Spleen (tissue), 11 donors: ENCODE measurements at regions not wholly inside any gene's neighbourhood (a gene's known extent, or its start where the extent isn't known, plus 50 kb on each side); places are given as distances from the start of the nearest gene placed in this dataset.

Experiments
- DNase-seq: peaks from one replicate; pipeline ENCODE4 v3.0.0-alpha.2; 2020
- H3K27ac ChIP-seq, 8 donors: fragments of 200-600 bp; sonication (generic) in 7 of 8; 1 replicate in 4 of 8; 2 replicates in 4 of 8; pipeline versions ENCODE4 v1.5.0 to v1.8.0; 2016 to 2021; ENCODE audit warnings: inconsistent platforms in 4 of 8, mild to moderate bottlenecking in 4 of 8, moderate library complexity in 1 of 8
- H3K27me3 ChIP-seq, 7 donors: fragments of 200-600 bp; sonication (generic) in 6 of 7; replicated peaks in 1 of 7; 1 replicate in 4 of 7; 2 replicates in 3 of 7; pipeline versions ENCODE4 v1.5.0 to v1.8.0; 2016 to 2021; ENCODE audit warnings: inconsistent platforms in 3 of 7, mild to moderate bottlenecking in 1 of 7
- H3K36me3 ChIP-seq, 6 donors: fragments of 200-600 bp; sonication (generic) in 5 of 6; 1 replicate in 4 of 6; 2 replicates in 2 of 6; pipeline versions ENCODE4 v1.5.0 to v1.8.0; 2016 to 2021; ENCODE audit warnings: inconsistent platforms in 2 of 6
- H3K4me1 ChIP-seq, 6 donors: fragments of 200-600 bp; sonication (generic) in 5 of 6; 1 replicate in 3 of 6; 2 replicates in 3 of 6; pipeline versions ENCODE4 v1.5.0 to v1.8.0; 2016 to 2021; ENCODE audit warnings: inconsistent platforms in 3 of 6
- H3K4me3 ChIP-seq, 8 donors: fragments of 200-600 bp; sonication (generic) in 7 of 8; 1 replicate in 4 of 8; 2 replicates in 4 of 8; pipeline versions ENCODE4 v1.5.0 to v1.8.0; 2016 to 2021; ENCODE audit warnings: inconsistent platforms in 4 of 8, mild to moderate bottlenecking in 4 of 8, moderate library complexity in 2 of 8
- H3K9me3 ChIP-seq, 8 donors: fragments of 200-600 bp; sonication (generic) in 7 of 8; 1 replicate in 4 of 8; 2 replicates in 4 of 8; pipeline versions ENCODE4 v1.5.0 to v1.8.0; 2016 to 2021; ENCODE audit warnings: inconsistent platforms in 4 of 8
- POLR2A ChIP-seq, 3 donors: fragments of 450-650 bp; IDR thresholded peaks; one replicate each; pipeline ENCODE4 v1.5.1; 2017; ENCODE audit warnings: antibody characterized with exemption in 3 of 3, mild to moderate bottlenecking in 1 of 3
- POLR2AphosphoS5 ChIP-seq, 3 donors: sonication (generic); formaldehyde crosslinking; IDR thresholded peaks; one replicate each; pipeline ENCODE4 v1.5.1; 2017; ENCODE audit warnings: antibody characterized with exemption in 3 of 3
- WGBS, 5 donors: extraction: QIAGEN DNeasy Blood & Tissue Kit in 3 of 5; methylation state at CpG; one replicate each; pipeline versions ENCODE4 v1.1.5 to v1.1.7; 2013 to 2018; 5-methylcytosine and 5-hydroxymethylcytosine counted together
- intact Hi-C: fragments of 100-400 bp; cut with DNase I; formaldehyde crosslinking; loops from one replicate; pipeline ENCODE4 v1.15.0; 2023; ENCODE audit warnings: low total_unique reads
- TF ChIP-seq, protein P1 (sequence below), 11 experiments: fragments of 200-600 bp in 7 of 11; fragments of 450-650 bp in 4 of 11; sonication (generic) in 4 of 11; IDR thresholded peaks in 8 of 11; conservative IDR thresholded peaks in 3 of 11; 1 replicate in 7 of 11; 2 replicates in 4 of 11; pipeline versions ENCODE4 v1.4.0 to v1.8.0; 2016 to 2021; ENCODE audit warnings: antibody characterized with exemption in 11 of 11, inconsistent platforms in 4 of 11, mild to moderate bottlenecking in 1 of 11
- donor health status: healthy with polysubstance abuse.
- donor health status: DM: no; HTN: no; CAD: no; lungs with moderate emphysema.
- donor health status: DM: no; HTN: no; CAD: no.
- donor health status: Bipolar disorder and iron deficiency.
- donor health status: healthy.
- donor health status: DM: no; HTN: no; CAD: no.
- donor health status: DM: yes; HTN: yes; CAD: no.

DNA sequence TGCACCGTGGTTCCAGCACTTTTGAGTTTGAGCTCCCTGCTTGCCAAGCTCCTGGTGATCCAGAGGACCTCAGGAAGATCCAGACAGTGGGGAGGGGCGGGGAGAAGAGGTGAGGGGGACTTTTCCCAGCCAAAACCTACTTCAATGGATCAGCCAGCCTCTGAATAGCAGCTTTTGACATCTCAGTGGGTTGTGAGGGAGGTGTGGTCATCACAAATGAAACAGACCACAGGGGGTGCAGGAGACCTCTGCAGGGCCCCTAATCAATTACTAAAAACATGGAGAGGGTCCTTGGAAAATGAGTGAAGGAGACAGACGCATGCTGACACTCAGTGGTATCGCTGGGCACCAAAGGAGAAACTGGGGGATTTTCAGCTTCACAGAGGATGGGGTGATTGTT lies 372.7 kb downstream of the ZNF521 start:
- H3K4me1 ChIP-seq, result no peaks in the 10 kb centered on the region
- H3K27ac ChIP-seq, result no peak overlapping the region
- H3K4me3 ChIP-seq, result no peak overlapping the region
- intact Hi-C loops, result no loop called here
- H3K27me3 ChIP-seq, result no peaks in the 10 kb centered on the region
- no peaks in the 10 kb centered on the region for H3K9me3 ChIP-seq
- 72 to 89% (median 79%) methylated on average over 4 of the region's 4 CpGs for WGBS, 5 donors
- TF ChIP-seq, protein P1, sequence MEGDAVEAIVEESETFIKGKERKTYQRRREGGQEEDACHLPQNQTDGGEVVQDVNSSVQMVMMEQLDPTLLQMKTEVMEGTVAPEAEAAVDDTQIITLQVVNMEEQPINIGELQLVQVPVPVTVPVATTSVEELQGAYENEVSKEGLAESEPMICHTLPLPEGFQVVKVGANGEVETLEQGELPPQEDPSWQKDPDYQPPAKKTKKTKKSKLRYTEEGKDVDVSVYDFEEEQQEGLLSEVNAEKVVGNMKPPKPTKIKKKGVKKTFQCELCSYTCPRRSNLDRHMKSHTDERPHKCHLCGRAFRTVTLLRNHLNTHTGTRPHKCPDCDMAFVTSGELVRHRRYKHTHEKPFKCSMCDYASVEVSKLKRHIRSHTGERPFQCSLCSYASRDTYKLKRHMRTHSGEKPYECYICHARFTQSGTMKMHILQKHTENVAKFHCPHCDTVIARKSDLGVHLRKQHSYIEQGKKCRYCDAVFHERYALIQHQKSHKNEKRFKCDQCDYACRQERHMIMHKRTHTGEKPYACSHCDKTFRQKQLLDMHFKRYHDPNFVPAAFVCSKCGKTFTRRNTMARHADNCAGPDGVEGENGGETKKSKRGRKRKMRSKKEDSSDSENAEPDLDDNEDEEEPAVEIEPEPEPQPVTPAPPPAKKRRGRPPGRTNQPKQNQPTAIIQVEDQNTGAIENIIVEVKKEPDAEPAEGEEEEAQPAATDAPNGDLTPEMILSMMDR (IDR thresholded peaks at IDR 0.05 in 8 of 11, conservative IDR thresholded peaks at IDR 0.05 in 3 of 11), result no peak
- no peak for TF ChIP-seq POLR2AphosphoS5 (IDR thresholded peaks at IDR 0.05)
- TF ChIP-seq POLR2A (IDR thresholded peaks at IDR 0.05), result no peak
- no peak for DNase-seq
- H3K36me3 ChIP-seq, result no peaks in the 10 kb centered on the region

DNA sequence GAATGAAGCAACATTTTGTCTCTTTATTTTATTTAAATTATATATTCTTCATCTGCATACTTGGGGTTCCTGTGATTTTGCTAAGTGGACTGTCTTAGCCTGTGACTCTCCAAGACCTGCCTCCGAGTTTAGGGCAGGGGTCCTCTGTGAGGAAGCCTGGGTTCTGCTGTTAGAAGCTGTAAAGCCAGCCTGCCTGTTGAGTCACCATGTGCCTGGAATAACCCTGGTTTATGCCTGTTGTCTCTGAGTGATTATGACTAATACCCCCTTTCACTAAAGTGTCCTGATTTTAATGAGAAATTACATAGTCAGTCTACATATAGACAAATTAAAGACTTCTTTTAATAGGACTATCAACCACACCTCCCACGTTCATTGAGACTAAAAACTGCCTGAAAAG lies 369.1 kb downstream of the ZNF521 start:
- Histone ChIP-seq H3K27ac (no peak overlapping the region), H3K4me1 (peaks cover 0 to 10% (median 2%) of the 10 kb centered on the region in 6 donors), H3K27me3 (no peaks in the 10 kb centered on the region), H3K36me3 (no peaks in the 10 kb centered on the region), H3K9me3 (no peaks in the 10 kb centered on the region), H3K4me3 (no peak overlapping the region)
- WGBS, 5 donors, result 66 to 93% (median 83%) methylated on average over 2 of the region's 2 CpGs
- TF ChIP-seq POLR2A (IDR thresholded peaks at IDR 0.05) (no peak), POLR2AphosphoS5 (IDR thresholded peaks at IDR 0.05) (no peak)
- TF ChIP-seq, protein P1 (IDR thresholded peaks at IDR 0.05 in 8 of 11, conservative IDR thresholded peaks at IDR 0.05 in 3 of 11), result no peak
- intact Hi-C loops, result no loop called here
- no peak for DNase-seq

DNA sequence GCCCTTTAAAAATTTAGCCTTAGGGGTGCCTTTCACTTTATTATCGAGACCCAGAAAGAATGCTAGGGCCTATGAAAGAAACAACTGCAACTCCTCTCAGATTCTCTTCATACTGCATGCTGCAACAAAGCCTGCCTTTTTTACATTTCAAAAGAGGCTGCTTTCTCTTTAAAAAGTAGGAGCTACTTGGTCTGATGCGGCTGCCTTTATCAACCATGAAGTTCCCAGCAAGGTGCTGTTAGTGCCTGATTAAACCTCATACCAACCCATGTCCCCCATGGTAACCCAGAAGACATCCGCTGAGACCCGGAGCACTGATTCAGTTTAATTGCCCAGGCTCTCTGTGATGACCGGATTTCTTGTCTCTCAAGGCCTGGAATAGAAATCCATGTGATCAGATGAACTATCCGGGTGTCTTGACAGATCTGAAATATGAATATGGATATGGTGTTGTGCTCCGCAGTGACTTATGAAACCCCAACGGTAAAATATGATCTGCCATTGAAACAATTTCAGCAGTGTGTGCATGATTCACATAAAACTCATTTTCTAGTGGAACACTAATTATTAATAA lies 368.3 kb downstream of the ZNF521 start:
- intact Hi-C loops, result no loop called here
- TF ChIP-seq POLR2AphosphoS5 (IDR thresholded peaks at IDR 0.05), result no peak
- TF ChIP-seq, protein P1 (IDR thresholded peaks at IDR 0.05 in 8 of 11, conservative IDR thresholded peaks at IDR 0.05 in 3 of 11), result no peak
- no peak for TF ChIP-seq POLR2A (IDR thresholded peaks at IDR 0.05)
- WGBS, 5 donors, result 79 to 95% (median 87%) methylated on average over 8 of the region's 8 CpGs
- Histone ChIP-seq H3K27me3 (no peaks in the 10 kb centered on the region), H3K4me3 (no peak overlapping the region), H3K9me3 (no peaks in the 10 kb centered on the region), H3K36me3 (no peaks in the 10 kb centered on the region), H3K27ac (no peak overlapping the region), H3K4me1 (peaks cover 0 to 16% (median 6%) of the 10 kb centered on the region in 6 donors)
- DNase-seq, result no peak

DNA sequence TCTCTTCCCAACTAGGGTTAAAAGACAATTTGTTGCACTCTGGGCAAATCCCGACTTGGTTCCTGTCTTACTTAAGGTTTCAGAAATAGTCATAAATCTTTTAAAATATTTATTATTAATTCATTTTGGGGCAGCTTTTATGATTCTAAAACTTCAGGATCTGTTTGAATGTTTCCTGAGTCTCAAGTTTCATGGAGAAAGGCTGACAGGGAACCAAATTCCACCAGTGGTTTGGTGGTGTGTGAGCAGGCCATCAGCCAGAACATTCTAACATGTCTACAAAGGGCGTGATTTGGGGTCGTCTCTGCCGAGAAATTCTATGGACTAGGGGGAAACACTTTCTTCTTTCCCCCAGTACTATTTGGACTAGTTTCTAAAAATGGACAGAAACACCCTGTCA lies 366.4 kb downstream of the ZNF521 start:
- Histone ChIP-seq H3K4me1 (peaks cover 0 to 16% (median 7%) of the 10 kb centered on the region in 6 donors), H3K27ac (no peak overlapping the region), H3K9me3 (no peaks in the 10 kb centered on the region), H3K27me3 (no peaks in the 10 kb centered on the region), H3K4me3 (no peak overlapping the region), H3K36me3 (no peaks in the 10 kb centered on the region)
- DNase-seq, result no peak
- WGBS, 5 donors, result 61 to 72% (median 66%) methylated on average over 4 of the region's 4 CpGs
- TF ChIP-seq POLR2A (IDR thresholded peaks at IDR 0.05), result no peak
- TF ChIP-seq, protein P1 (IDR thresholded peaks at IDR 0.05 in 8 of 11, conservative IDR thresholded peaks at IDR 0.05 in 3 of 11), result no peak
- TF ChIP-seq POLR2AphosphoS5 (IDR thresholded peaks at IDR 0.05), result no peak
- intact Hi-C loops, result no loop called here
